Natural killer cell (primary cell): ENCODE measurements at regions not wholly inside any gene's neighbourhood (a gene's known extent, or its start where the extent isn't known, plus 50 kb on each side); places are given as distances from the start of the nearest gene placed in this dataset.

Experiments
- ATAC-seq, 3 donors: fragments of 150-1000 bp in 2 of 3; fragments of 200-7000 bp in 1 of 3; cut with Tn5 transposase; 1 replicate in 1 of 3; 2 replicates in 2 of 3; pipeline ENCODE4 v1.10.0; 2021; ENCODE audit warnings: mild to moderate bottlenecking in 2 of 3, moderate library complexity in 2 of 3
- DNase-seq, 2 donors: peaks; one replicate each; pipeline versions ENCODE4 v3.0.0 to v3.0.0-alpha.2; 2013 to 2021; ENCODE audit warnings: mixed read lengths in 1 of 2
- H3K27ac ChIP-seq: one replicate; pipeline ENCODE4 v1.5.1; 2013; ENCODE audit warnings: mild to moderate bottlenecking, low read length
- H3K27me3 ChIP-seq: one replicate; pipeline ENCODE4 v1.6.1; 2013; ENCODE audit warnings: low read length; ENCODE audit not compliant: control insufficient read depth, insufficient read depth
- H3K36me3 ChIP-seq: one replicate; pipeline ENCODE4 v1.6.1; 2013; ENCODE audit warnings: low read length; ENCODE audit not compliant: control insufficient read depth, insufficient read depth
- H3K4me1 ChIP-seq: one replicate; pipeline ENCODE4 v1.6.1; 2013; ENCODE audit warnings: low read length; ENCODE audit not compliant: control insufficient read depth, insufficient read depth
- H3K4me3 ChIP-seq: one replicate; pipeline ENCODE4 v1.5.1; 2013; ENCODE audit warnings: low read length
- H3K9me3 ChIP-seq: one replicate; pipeline ENCODE4 v1.6.1; 2013; ENCODE audit warnings: low read length; ENCODE audit not compliant: control insufficient read depth, insufficient read depth
- H3K27ac Mint-ChIP-seq, 2 donors: one replicate each; pipeline ENCODE4 v1.8.0; 2022; ENCODE audit warnings: mild to moderate bottlenecking in 2 of 2, mixed read lengths in 2 of 2, moderate library complexity in 1 of 2
- H3K27me3 Mint-ChIP-seq, 2 donors: one replicate each; pipeline ENCODE4 v1.8.0; 2022; ENCODE audit warnings: low read depth in 2 of 2, mixed read lengths in 2 of 2
- H3K36me3 Mint-ChIP-seq: one replicate; pipeline ENCODE4 v1.8.0; 2022; ENCODE audit warnings: mixed read lengths
- H3K4me1 Mint-ChIP-seq, 2 donors: one replicate each; pipeline ENCODE4 v1.8.0; 2022; ENCODE audit warnings: mixed read lengths in 2 of 2
- H3K4me3 Mint-ChIP-seq: one replicate; pipeline ENCODE4 v1.8.0; 2022; ENCODE audit warnings: mild to moderate bottlenecking, moderate library complexity, mixed read lengths
- H3K9me3 Mint-ChIP-seq, 2 donors: one replicate each; pipeline ENCODE4 v1.8.0; 2022; ENCODE audit warnings: mixed read lengths in 2 of 2
- WGBS: methylation state at CpG from one replicate; pipeline ENCODE4 v1.1.7; 2013; ENCODE audit warnings: missing lambda C conversion rate; ENCODE audit not compliant: insufficient coverage; 5-methylcytosine and 5-hydroxymethylcytosine counted together
- intact Hi-C: fragments of 100-400 bp; cut with micrococcal nuclease; formaldehyde crosslinking; loops from one replicate; pipeline ENCODE4 v1.14.2; 2022
- TF ChIP-seq, protein P1 (sequence below): fragments of 200-600 bp; IDR thresholded peaks from one replicate; pipeline ENCODE4 v1.8.0; 2022; ENCODE audit warnings: antibody characterized with exemption

DNA sequence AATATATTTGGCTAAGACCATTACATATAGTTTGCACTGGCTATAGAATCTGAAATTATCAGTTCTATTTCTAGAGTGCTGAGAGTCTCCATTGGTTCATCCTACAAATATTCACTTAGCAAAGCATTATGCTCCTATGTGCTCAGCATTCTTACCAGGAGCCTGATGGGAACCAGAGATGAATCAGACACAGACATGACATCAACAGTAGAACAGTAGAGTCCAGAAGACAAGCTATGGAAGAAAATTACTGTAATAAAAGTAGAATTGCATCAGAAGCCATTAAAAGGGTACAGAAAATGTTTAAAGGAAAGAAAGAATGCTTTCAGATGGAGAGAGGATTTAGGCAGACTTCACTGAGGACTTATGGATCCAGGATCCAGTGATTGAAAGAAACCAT is 271.7 kb upstream of the SNX7 start:
- Mint-ChIP-seq H3K4me3 (no peak overlapping the region), H3K27me3 (no peaks in the 10 kb centered on the region), H3K4me1 (peaks cover 32 to 34% of the 10 kb centered on the region in 2 donors), H3K9me3 (peaks cover 0 to 2% of the 10 kb centered on the region in 2 donors), H3K27ac (peak overlapping the region; percentile 29 to 37), H3K36me3 (peaks cover 6% of the 10 kb centered on the region)
- peaks cover 13% of the 10 kb centered on the region for H3K4me1 ChIP-seq
- no peak overlapping the region for H3K4me3 ChIP-seq
- no peaks in the 10 kb centered on the region for H3K36me3 ChIP-seq
- ATAC-seq (no peak), DNase-seq (no peak)
- intact Hi-C loops: loop anchor here (2.0 kb wide), 1 partner anchor 65 kb away; no protein-coding TSS in a partner anchor
- H3K9me3 ChIP-seq: no peaks in the 10 kb centered on the region
- TF ChIP-seq, protein P1, sequence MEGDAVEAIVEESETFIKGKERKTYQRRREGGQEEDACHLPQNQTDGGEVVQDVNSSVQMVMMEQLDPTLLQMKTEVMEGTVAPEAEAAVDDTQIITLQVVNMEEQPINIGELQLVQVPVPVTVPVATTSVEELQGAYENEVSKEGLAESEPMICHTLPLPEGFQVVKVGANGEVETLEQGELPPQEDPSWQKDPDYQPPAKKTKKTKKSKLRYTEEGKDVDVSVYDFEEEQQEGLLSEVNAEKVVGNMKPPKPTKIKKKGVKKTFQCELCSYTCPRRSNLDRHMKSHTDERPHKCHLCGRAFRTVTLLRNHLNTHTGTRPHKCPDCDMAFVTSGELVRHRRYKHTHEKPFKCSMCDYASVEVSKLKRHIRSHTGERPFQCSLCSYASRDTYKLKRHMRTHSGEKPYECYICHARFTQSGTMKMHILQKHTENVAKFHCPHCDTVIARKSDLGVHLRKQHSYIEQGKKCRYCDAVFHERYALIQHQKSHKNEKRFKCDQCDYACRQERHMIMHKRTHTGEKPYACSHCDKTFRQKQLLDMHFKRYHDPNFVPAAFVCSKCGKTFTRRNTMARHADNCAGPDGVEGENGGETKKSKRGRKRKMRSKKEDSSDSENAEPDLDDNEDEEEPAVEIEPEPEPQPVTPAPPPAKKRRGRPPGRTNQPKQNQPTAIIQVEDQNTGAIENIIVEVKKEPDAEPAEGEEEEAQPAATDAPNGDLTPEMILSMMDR: no peak
- H3K27me3 ChIP-seq: no peaks in the 10 kb centered on the region
- no peak overlapping the region for H3K27ac ChIP-seq

DNA sequence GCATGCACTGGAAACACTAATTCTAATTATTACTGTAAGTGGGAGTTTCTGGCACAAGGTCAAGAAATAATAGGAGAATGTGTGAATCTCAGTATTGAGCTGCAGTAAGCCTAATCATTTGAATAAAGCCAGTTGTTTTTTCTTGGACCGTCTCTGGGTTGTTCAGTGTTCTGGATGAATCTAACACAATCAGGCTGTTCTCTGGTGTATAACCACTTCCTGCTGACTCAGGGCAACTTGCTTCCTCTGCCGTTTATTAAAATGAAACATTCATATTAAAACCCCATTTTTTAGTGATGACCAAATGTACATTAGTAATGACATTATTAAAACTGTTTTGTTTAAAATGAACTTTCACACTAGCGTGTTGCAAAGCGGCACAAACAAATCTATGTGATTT is 273.1 kb upstream of the SNX7 start:
- peaks cover 0 to 2% of the 10 kb centered on the region in 2 donors for H3K9me3 Mint-ChIP-seq
- Histone ChIP-seq H3K27me3 (no peaks in the 10 kb centered on the region), H3K9me3 (no peaks in the 10 kb centered on the region), H3K36me3 (no peaks in the 10 kb centered on the region), H3K4me3 (no peak overlapping the region), H3K27ac (peak overlapping the region; percentile 54), H3K4me1 (peaks cover 13% of the 10 kb centered on the region)
- TF ChIP-seq, protein P1: no peak
- peak overlapping the region; percentile 91 to 92 for H3K27ac Mint-ChIP-seq
- no peaks in the 10 kb centered on the region for H3K27me3 Mint-ChIP-seq
- DNase-seq (peak in 1 of 2 donors; percentile 55), ATAC-seq (peak; percentile 84 to 97 (median 93))
- intact Hi-C loops: no loop called here
- H3K4me1 Mint-ChIP-seq: peaks cover 34% of the 10 kb centered on the region in 2 donors
- H3K36me3 Mint-ChIP-seq: peaks cover 6% of the 10 kb centered on the region
- 0% methylated on average over 1 of the region's 4 CpGs for WGBS
- peak overlapping the region; percentile 86 for H3K4me3 Mint-ChIP-seq

DNA sequence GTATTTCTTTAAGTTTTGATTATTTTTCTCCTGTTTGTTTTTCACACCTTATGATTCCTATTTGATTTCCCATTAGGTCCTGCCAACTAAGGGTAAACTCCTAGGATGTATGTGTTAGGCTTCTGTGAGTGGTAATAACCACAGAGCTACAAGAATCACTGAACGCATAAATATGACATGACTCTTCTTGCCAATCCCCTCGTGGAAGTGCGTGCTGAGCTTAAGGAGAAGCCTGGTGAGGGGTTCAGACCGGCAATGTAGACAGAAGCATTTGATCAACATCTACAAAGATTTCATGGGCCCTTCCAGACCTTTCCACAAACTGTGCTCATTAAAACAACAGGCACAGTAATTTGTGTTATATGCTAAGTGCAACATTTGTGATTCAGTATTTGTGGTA is 273.8 kb upstream of the SNX7 start:
- ATAC-seq (no peak), DNase-seq (peak in 1 of 2 donors; percentile 5)
- intact Hi-C loops: no loop called here
- Histone ChIP-seq H3K27me3 (no peaks in the 10 kb centered on the region), H3K4me1 (peaks cover 13% of the 10 kb centered on the region), H3K36me3 (no peaks in the 10 kb centered on the region), H3K4me3 (no peak overlapping the region), H3K27ac (peak overlapping the region; percentile 54), H3K9me3 (no peaks in the 10 kb centered on the region)
- TF ChIP-seq, protein P1: no peak
- H3K27me3 Mint-ChIP-seq: no peaks in the 10 kb centered on the region
- 39% methylated on average over 4 of the region's 4 CpGs for WGBS
- peak overlapping the region; percentile 86 for H3K4me3 Mint-ChIP-seq
- H3K27ac Mint-ChIP-seq: peak overlapping the region; percentile 91 to 92
- peaks cover 0 to 2% of the 10 kb centered on the region in 2 donors for H3K9me3 Mint-ChIP-seq
- peaks cover 34 to 37% of the 10 kb centered on the region in 2 donors for H3K4me1 Mint-ChIP-seq
- peaks cover 6% of the 10 kb centered on the region for H3K36me3 Mint-ChIP-seq
